NCI-H510A treated with DMSO at 0.1 percent for 48 hours (cell line): ENCODE measurements at regions not wholly inside any gene's neighbourhood (a gene's known extent, or its start where the extent isn't known, plus 50 kb on each side); places are given as distances from the start of the nearest gene placed in this dataset.
"Not testable (repeated sequence)": the region's sequence is repeated elsewhere in the genome, so short reads cannot be mapped to it uniquely, and the experiment has no call there.

ENCODE experiments used
- DNase-seq: peaks from one replicate; lab custom pipeline; 2025; lab: John Stamatoyannopoulos, UW

- DNase-seq, result no peak
These were observed 83.5 kb upstream of the CCL21 start for GRCh38 chr9:34793428-34793827.

GRCh38 chr9:34783951-34784487, 74.1 kb upstream of the CCL21 start:
- no peak for DNase-seq

- DNase-seq, result no peak
These were observed 72.4 kb upstream of the CCL21 start for GRCh38 chr9:34782372-34782771.

GRCh38 chr9:34777666-34778065, 67.7 kb upstream of the CCL21 start:
- no peak for DNase-seq

- no peak for DNase-seq
These were observed 64.0 kb upstream of the CCL21 start for GRCh38 chr9:34773955-34774354.

GRCh38 chr9:34773306-34773910, 63.5 kb upstream of the CCL21 start:
- DNase-seq, result no peak

GRCh38 chr9:34771007-34771406, 61.1 kb upstream of the CCL21 start:
- no peak for DNase-seq

GRCh38 chr9:34767087-34767486, 57.2 kb upstream of the CCL21 start:
- DNase-seq, result not testable (repeated sequence)

GRCh38 chr9:34760196-34761040, 50.5 kb upstream of the CCL21 start:
- peak; percentile 33 for DNase-seq
